ENCODE measurements at regions not wholly inside any gene's neighbourhood (a gene's known extent, or its start where the extent isn't known, plus 50 kb on each side); places are given as distances from the start of the nearest gene placed in this dataset.

DNA sequence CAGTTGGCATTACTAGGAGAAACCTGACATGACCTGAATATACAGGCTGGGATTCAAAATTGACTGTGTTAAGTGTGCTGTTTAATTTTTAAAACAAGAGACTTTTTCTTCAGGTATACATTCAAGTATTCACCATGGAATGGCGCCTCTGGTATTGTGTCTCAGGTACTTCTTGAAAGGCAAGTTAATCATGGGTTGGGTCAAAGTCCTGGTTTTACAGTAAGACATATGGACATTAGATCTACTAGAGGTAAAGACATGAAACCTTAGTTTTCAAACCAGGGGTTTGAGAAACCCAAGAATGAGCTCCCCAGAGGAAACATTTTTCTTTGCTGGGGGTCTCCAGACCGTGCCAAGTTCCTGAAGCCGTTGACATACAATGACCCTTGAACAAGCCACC, 232.4 kb downstream of the SAMD5 start:
- no peaks in the 10 kb centered on the region for H3K4me1 ChIP-seq (ENCODE audit: insufficient read depth, low read length, severe bottlenecking)
- no peaks in the 10 kb centered on the region for H3K9me2 ChIP-seq (ENCODE audit: low read depth, low read length)
- no peaks in the 10 kb centered on the region for H3K79me2 ChIP-seq (ENCODE audit: insufficient read depth, low read length)
- TF ChIP-seq EZH2 (IDR thresholded peaks at IDR 0.05; ENCODE audit: borderline replicate concordance, low read length) = no peak
- TF ChIP-seq, protein P1, sequence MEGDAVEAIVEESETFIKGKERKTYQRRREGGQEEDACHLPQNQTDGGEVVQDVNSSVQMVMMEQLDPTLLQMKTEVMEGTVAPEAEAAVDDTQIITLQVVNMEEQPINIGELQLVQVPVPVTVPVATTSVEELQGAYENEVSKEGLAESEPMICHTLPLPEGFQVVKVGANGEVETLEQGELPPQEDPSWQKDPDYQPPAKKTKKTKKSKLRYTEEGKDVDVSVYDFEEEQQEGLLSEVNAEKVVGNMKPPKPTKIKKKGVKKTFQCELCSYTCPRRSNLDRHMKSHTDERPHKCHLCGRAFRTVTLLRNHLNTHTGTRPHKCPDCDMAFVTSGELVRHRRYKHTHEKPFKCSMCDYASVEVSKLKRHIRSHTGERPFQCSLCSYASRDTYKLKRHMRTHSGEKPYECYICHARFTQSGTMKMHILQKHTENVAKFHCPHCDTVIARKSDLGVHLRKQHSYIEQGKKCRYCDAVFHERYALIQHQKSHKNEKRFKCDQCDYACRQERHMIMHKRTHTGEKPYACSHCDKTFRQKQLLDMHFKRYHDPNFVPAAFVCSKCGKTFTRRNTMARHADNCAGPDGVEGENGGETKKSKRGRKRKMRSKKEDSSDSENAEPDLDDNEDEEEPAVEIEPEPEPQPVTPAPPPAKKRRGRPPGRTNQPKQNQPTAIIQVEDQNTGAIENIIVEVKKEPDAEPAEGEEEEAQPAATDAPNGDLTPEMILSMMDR (IDR thresholded peaks at IDR 0.05; ENCODE audit: low read length) = no peak
- H3K9me3 ChIP-seq (ENCODE audit: low read length) = no peaks in the 10 kb centered on the region
- H3K27me3 ChIP-seq (ENCODE audit: insufficient read depth, low read length) = no peaks in the 10 kb centered on the region
- no peak overlapping the region for H3K4me3 ChIP-seq (ENCODE audit: low read depth, low read length, poor library complexity, severe bottlenecking)
- no peaks in the 10 kb centered on the region for H3F3A ChIP-seq (ENCODE audit: insufficient read depth, low read length)
- no peak overlapping the region for H3K27ac ChIP-seq (ENCODE audit: low read depth, low read length, poor library complexity, severe bottlenecking)
- no peaks in the 10 kb centered on the region for H4K20me1 ChIP-seq (ENCODE audit: insufficient read depth, low read length)
- H2AFZ ChIP-seq (ENCODE audit: low read length) = no peak overlapping the region
- no peaks in the 10 kb centered on the region for H3K36me3 ChIP-seq (ENCODE audit: insufficient read depth, low read length)
- no peak overlapping the region for H3K4me2 ChIP-seq (ENCODE audit: low read length)
- H3K9ac ChIP-seq (ENCODE audit: low read length) = no peak overlapping the region

DNA sequence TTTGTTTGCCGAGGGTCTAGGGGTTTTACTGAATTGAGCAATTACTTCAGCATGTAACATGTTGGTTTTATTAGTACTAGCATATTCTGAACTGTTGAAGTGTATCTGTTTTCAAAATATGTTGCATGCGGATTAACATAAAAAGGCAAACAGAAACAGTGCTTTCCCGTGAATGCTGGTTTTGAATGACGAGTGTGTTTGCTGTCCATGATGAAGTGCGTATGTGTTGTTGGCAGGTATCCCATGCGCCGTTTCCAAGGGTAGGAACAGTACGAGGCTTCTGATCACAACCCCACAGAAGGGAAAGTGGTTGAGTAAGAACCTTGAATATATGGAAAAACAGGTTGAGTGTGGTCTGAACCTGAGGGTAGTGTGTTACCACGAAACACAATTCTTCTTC, 232.9 kb downstream of the SAMD5 start:
- Histone ChIP-seq H4K20me1 (ENCODE audit: insufficient read depth, low read length) (no peaks in the 10 kb centered on the region), H3K4me3 (ENCODE audit: low read depth, low read length, poor library complexity, severe bottlenecking) (no peak overlapping the region), H3K4me2 (ENCODE audit: low read length) (no peak overlapping the region), H3K9me3 (ENCODE audit: low read length) (no peaks in the 10 kb centered on the region), H3K9ac (ENCODE audit: low read length) (no peak overlapping the region), H3K27ac (ENCODE audit: low read depth, low read length, poor library complexity, severe bottlenecking) (no peak overlapping the region), H2AFZ (ENCODE audit: low read length) (no peak overlapping the region), H3K27me3 (ENCODE audit: insufficient read depth, low read length) (no peaks in the 10 kb centered on the region), H3K9me2 (ENCODE audit: low read depth, low read length) (no peaks in the 10 kb centered on the region), H3F3A (ENCODE audit: insufficient read depth, low read length) (no peaks in the 10 kb centered on the region), H3K36me3 (ENCODE audit: insufficient read depth, low read length) (no peaks in the 10 kb centered on the region), H3K79me2 (ENCODE audit: insufficient read depth, low read length) (no peaks in the 10 kb centered on the region), H3K4me1 (ENCODE audit: insufficient read depth, low read length, severe bottlenecking) (no peaks in the 10 kb centered on the region)
- TF ChIP-seq EZH2 (IDR thresholded peaks at IDR 0.05; ENCODE audit: borderline replicate concordance, low read length) = no peak
- TF ChIP-seq, protein P1 (IDR thresholded peaks at IDR 0.05; ENCODE audit: low read length) = no peak

DNA sequence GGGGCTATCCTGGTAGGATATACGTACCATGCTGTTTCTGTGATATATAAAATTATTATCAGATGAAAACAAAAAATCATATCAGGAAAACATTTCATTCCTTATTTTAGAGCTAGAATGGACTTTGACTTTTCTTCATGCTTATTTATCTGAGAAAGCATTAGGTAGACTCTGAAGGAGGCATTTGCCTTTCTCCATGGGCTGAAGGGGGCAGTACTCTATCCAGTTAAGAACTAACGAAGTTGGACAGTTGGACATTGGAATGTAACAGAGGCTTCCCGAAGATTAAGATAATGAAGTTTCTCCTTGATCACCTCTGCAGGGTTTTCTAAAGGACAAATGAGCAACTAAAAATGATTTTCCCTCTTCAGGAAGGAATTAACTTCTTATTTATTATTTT, 233.9 kb downstream of the SAMD5 start:
- Histone ChIP-seq H3K79me2 (ENCODE audit: insufficient read depth, low read length) (no peaks in the 10 kb centered on the region), H2AFZ (ENCODE audit: low read length) (no peak overlapping the region), H3K27me3 (ENCODE audit: insufficient read depth, low read length) (no peaks in the 10 kb centered on the region), H3K4me2 (ENCODE audit: low read length) (no peak overlapping the region), H3K9me3 (ENCODE audit: low read length) (no peaks in the 10 kb centered on the region), H3K9me2 (ENCODE audit: low read depth, low read length) (no peaks in the 10 kb centered on the region), H3K9ac (ENCODE audit: low read length) (no peak overlapping the region), H3K4me1 (ENCODE audit: insufficient read depth, low read length, severe bottlenecking) (no peaks in the 10 kb centered on the region), H3K4me3 (ENCODE audit: low read depth, low read length, poor library complexity, severe bottlenecking) (no peak overlapping the region), H3F3A (ENCODE audit: insufficient read depth, low read length) (no peaks in the 10 kb centered on the region), H4K20me1 (ENCODE audit: insufficient read depth, low read length) (no peaks in the 10 kb centered on the region), H3K27ac (ENCODE audit: low read depth, low read length, poor library complexity, severe bottlenecking) (no peak overlapping the region), H3K36me3 (ENCODE audit: insufficient read depth, low read length) (no peaks in the 10 kb centered on the region)
- TF ChIP-seq, protein P1 (IDR thresholded peaks at IDR 0.05; ENCODE audit: low read length) = no peak
- TF ChIP-seq EZH2 (IDR thresholded peaks at IDR 0.05; ENCODE audit: borderline replicate concordance, low read length) = no peak

Measured in OCI-LY1 (cell line).